ENCODE measurements at regions not wholly inside any gene's neighbourhood (a gene's known extent, or its start where the extent isn't known, plus 50 kb on each side); places are given as distances from the start of the nearest gene placed in this dataset.

DNA sequence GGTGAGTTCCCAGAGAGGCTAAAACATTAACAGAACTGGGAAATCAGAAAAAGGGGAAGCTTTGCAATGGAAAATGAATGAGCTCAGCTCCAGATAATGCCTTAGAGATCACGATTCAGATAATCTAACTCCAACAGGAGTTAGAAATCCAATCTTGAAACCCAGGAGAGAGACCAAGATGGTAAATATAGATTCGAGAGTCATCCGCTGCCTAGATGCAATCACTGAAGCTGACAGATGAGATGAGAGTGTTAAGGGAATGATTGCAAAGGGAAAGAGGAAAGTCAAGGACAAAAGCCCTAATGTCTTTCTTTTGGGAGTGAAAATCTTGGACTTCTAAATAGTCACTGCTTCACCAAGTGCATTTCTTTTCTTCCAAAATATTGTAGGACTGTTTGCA, 722.0 kb downstream of the EPHA4 start:
- in situ Hi-C loops (cut with MboI; ENCODE audit: low sequenced_read_pairs) = no loop called here

GRCh38 chr2:220855296-220855695, 716.8 kb downstream of the EPHA4 start:
- in situ Hi-C loops (cut with MboI; ENCODE audit: low sequenced_read_pairs) = no loop called here

- in situ Hi-C loops (cut with MboI; ENCODE audit: low sequenced_read_pairs) = no loop called here
Observed at GRCh38 chr2:220856486-220856885, 715.6 kb downstream of the EPHA4 start.

GRCh38 chr2:220857368-220857767, 714.7 kb downstream of the EPHA4 start:
- in situ Hi-C loops (cut with MboI; ENCODE audit: low sequenced_read_pairs) = no loop called here

- in situ Hi-C loops (cut with MboI; ENCODE audit: low sequenced_read_pairs) = no loop called here
Observed at GRCh38 chr2:220858101-220858500, 714.0 kb downstream of the EPHA4 start.

GRCh38 chr2:220871909-220872308, 700.2 kb downstream of the EPHA4 start:
- in situ Hi-C loops (cut with MboI; ENCODE audit: low sequenced_read_pairs) = no loop called here

GRCh38 chr2:220876080-220876824, 695.9 kb downstream of the EPHA4 start:
- in situ Hi-C loops (cut with MboI; ENCODE audit: low sequenced_read_pairs) = no loop called here

- in situ Hi-C loops (cut with MboI; ENCODE audit: low sequenced_read_pairs) = no loop called here
Observed at GRCh38 chr2:220877491-220877890, 694.6 kb downstream of the EPHA4 start.

DNA sequence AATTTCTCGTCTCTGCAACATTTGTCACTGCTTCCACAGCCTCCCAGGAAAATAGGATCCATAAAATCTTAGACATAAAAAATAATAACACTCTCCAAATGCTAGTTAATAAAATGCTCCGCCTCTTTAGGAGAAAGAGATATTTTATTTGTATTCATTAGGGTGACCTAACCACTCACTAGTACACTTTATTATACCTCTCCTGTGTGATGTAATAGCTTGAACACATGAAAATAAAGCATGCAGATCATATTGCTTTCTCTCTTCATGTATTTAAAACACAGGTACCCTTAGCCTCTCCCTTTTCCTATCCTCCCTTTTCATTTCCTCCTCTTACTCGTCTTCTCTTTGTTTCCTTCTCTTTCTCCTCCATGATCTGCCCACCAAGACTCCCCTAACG, 694.2 kb downstream of the EPHA4 start:
- in situ Hi-C loops (cut with MboI; ENCODE audit: low sequenced_read_pairs) = no loop called here

- in situ Hi-C loops (cut with MboI; ENCODE audit: low sequenced_read_pairs) = no loop called here
Observed at GRCh38 chr2:220880623-220881596, 691.2 kb downstream of the EPHA4 start.

DNA sequence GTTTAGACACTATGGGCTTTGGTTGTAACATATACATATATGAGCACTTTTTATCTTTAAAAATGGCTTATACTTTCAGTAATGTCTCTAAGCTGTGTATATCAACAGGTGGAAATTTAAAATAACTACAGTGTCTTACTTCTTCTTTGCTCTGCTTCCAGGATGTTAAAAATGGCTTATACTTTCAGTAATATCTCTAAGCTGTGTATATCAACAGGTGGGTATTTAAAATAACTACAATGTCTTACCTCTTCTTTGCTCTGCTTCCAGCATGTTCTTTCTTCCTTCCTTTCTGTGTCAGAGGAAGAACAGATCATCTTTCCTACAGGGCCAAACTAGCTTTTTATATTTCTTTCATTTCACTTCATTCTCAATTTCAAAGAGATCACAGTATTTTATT, 689.6 kb downstream of the EPHA4 start:
- in situ Hi-C loops (cut with MboI; ENCODE audit: low sequenced_read_pairs) = no loop called here

DNA sequence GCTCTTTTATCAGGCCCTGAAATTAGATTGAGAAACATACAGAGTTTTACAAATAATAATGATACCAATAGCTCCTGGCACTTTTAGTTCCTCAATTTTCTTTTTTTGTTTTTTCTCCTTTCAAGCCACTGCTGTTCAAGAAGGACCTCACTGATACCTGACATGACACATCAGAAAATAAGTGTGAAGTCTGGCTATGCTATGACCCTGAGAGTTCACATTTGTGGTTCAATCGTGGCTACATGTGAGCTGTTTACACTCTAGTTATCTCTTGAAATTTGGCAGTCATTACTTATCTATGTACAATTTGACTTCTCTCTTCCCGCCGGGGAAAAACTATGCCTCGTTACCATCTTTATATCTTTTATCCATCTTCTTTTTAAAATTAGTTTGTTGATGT, 686.5 kb downstream of the EPHA4 start:
- in situ Hi-C loops (cut with MboI; ENCODE audit: low sequenced_read_pairs) = no loop called here

- in situ Hi-C loops (cut with MboI; ENCODE audit: low sequenced_read_pairs) = no loop called here
Observed at GRCh38 chr2:220887271-220887870, 684.7 kb downstream of the EPHA4 start.

- in situ Hi-C loops (cut with MboI; ENCODE audit: low sequenced_read_pairs) = no loop called here
Observed at GRCh38 chr2:220887876-220888275, 684.2 kb downstream of the EPHA4 start.

DNA sequence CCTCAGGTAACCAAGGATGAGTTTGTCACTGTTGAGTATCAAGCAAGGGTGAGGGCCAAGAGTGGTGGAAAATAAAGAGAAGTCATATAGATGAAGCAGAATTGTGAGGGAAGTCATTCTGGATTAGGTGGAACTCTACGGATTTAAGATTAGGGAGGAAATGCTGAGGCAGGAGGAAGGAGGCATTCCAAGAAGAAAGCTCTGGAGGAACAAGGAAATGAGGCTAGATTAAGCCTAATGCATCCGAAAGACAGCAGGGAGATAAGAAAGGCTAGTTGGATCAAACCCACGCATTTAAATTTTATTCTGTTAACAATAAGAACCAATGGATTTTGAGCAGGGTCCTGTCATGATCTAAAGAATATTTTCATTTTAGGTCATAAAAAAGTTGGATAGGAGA, 681.2 kb downstream of the EPHA4 start:
- in situ Hi-C loops (cut with MboI; ENCODE audit: low sequenced_read_pairs) = no loop called here

DNA sequence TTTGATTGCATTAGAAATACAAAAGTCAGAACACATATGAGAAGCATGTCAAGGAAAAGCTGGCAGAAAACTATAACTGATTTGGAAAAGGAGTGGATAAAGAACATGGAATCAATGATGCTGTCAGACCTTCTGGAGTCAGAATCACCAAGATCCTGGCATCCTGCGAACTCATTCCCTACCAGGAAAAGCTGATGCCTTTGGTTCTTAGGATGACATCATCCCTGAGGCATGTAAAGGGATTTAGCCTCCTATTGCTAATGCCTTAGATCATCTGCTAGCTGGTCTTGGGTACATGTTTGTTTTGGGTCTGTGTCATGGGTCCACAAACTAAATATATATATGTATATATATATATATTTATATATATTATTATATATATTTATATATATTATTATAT, 680.7 kb downstream of the EPHA4 start:
- in situ Hi-C loops (cut with MboI; ENCODE audit: low sequenced_read_pairs) = no loop called here

DNA sequence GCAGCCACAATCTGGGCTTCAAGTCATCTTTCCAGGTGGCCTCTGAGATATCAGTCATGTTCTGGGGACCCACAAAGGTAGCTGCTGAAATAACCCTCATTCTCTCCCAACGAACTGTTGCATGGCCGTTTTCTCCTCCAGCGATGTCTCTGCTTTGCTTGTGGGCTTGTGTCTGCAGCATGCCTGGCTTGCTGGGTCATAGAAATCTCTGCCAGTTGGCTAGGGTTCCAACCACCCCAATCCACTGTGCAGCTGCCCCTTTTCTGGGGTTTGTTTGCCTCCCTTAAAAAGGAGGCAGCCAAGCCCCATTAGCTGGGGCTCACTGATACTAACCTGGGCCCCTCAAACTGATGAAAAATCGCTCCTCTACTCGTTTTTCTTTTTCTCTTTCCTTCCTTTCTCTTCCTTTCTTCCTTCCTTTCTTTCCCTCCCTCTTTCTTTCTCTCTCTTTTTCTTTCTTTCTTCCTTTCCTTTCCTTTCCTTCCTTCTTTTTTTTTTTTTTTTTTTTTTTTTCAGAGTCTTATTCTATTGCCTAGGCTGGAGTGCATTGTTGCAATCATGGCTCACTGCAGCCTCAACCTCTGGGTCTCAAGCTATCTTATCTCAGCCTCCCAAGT, 680.0 kb downstream of the EPHA4 start:
- in situ Hi-C loops (cut with MboI; ENCODE audit: low sequenced_read_pairs) = no loop called here

GRCh38 chr2:220893411-220893810, 678.7 kb downstream of the EPHA4 start:
- in situ Hi-C loops (cut with MboI; ENCODE audit: low sequenced_read_pairs) = no loop called here

DNA sequence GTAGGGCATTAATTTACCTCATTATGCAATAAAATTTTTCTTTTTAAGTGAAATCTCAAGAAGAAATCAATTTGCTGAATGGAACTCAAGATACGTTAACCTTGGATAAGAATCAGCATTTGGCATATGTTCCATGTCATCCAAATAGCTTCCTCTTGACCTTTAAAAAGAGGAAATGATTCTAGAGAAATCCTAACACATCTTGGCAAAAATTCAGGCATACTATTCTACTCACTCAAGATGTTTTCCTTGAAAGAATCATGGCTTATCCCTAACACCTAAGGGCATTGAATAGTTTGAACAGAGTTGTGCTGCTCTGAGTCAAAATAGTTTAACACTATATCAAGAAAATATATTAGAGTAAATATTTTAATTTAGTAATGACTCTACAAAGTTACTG, 678.0 kb downstream of the EPHA4 start:
- in situ Hi-C loops (cut with MboI; ENCODE audit: low sequenced_read_pairs) = no loop called here

DNA sequence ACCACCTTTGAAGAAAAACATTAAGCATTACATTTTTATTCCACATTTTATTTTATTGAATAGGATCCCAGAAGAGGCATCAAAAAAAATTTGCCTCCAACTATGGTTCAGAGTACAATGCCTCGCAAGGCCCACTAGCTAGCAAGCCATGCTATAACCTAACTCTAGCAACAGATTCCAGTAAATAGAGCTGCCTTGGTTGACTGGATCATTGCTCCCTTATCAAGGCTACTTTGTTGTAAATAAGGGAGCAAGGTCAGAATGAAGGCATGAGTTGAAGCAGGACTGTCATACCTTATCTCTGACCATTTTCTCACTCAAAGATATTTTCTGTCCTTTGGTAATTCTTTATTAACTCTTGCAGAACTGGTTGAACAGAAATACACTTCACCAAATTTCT, 672.6 kb downstream of the EPHA4 start:
- in situ Hi-C loops (cut with MboI; ENCODE audit: low sequenced_read_pairs) = no loop called here

- in situ Hi-C loops (cut with MboI; ENCODE audit: low sequenced_read_pairs) = no loop called here
Observed at GRCh38 chr2:220904015-220904414, 668.1 kb downstream of the EPHA4 start.

Measured in HL-60/S4 (cell line).